K562 (cell line): ENCODE measurements at regions not wholly inside any gene's neighbourhood (a gene's known extent, or its start where the extent isn't known, plus 50 kb on each side); places are given as distances from the start of the nearest gene placed in this dataset.

Experiments used
- ATAC-seq: fragments of 200-7000 bp; cut with Tn5 transposase; 3 replicates; pipeline ENCODE4 v1.9.1; 2020; ENCODE audit warnings: moderate library complexity
- BruUV-seq: library from RNA; stranded (reverse); fragments of 400-500 nt; replicated peaks from 2 replicates; lab custom pipeline; 2021; lab: Mats Ljungman, UMichigan
- CTCF ChIA-PET: fragments of 300-600 bp; formaldehyde crosslinking; extraction: SDS; loops from one replicate; lab custom pipeline; 2021; ENCODE audit warnings: low intra/inter-chr PET ratio; lab: Yijun Ruan, JAX
- POLR2A ChIA-PET: fragments of 300-600, 350-650 bp; sonication (Branson Sonifier 250); formaldehyde crosslinking; extraction: SDS; loops from one replicate; lab custom pipeline; 2021; ENCODE audit warnings: antibody characterized with exemption, inconsistent platforms; lab: Yijun Ruan, JAX
- DNase-seq, 4 experiments: peaks; one replicate each; pipeline versions ENCODE4 v3.0.0 to v3.0.0-alpha.2; 2011 to 2018; ENCODE audit warnings: low spot score in 3 of 4, mixed read lengths in 3 of 4; ENCODE audit errors: extremely low read depth in 1 of 4
- FAIRE-seq: peaks from 2 replicates; lab custom pipeline; 2011; peaks lifted over from hg19 to GRCh38; lab: Jason Lieb, UNC
- H2AFZ ChIP-seq: 2 replicates; pipeline ENCODE4 v1.6.0; 2011; ENCODE audit warnings: low read depth, low read length, control low read depth, inconsistent platforms
- H3K27ac ChIP-seq: fragments of 200-600 bp; 3 replicates; pipeline ENCODE4 v1.8.0; 2011; ENCODE audit warnings: low read depth, mild to moderate bottlenecking, control low read depth, inconsistent platforms, low read length, moderate library complexity, mixed read lengths; ENCODE audit errors: extremely low read depth
- H3K27me3 ChIP-seq, 2 experiments: fragments of 300-600 bp in 1 of 2; 2 replicates in 1 of 2; 3 replicates in 1 of 2; pipeline versions ENCODE4 v1.6.0 to v1.8.0; 2011; ENCODE audit warnings: inconsistent platforms in 2 of 2, low read length in 2 of 2, mild to moderate bottlenecking in 1 of 2, mixed read lengths in 1 of 2, moderate library complexity in 1 of 2; ENCODE audit not compliant: control insufficient read depth in 2 of 2, insufficient read depth in 2 of 2
- H3K36me3 ChIP-seq: fragments of 300-600 bp; 3 replicates; pipeline ENCODE4 v1.8.0; 2011; ENCODE audit warnings: mild to moderate bottlenecking, low read length, inconsistent platforms; ENCODE audit not compliant: control insufficient read depth, insufficient read depth
- H3K4me1 ChIP-seq, 2 experiments: fragments of 200-600 bp in 1 of 2; replicated peaks in 1 of 2; 2 replicates in 1 of 2; 3 replicates in 1 of 2; pipeline versions ENCODE4 v1.5.1 to v1.8.0; 2011; ENCODE audit warnings: inconsistent platforms in 2 of 2, low read length in 2 of 2, mild to moderate bottlenecking in 1 of 2, mixed read lengths in 1 of 2, moderate library complexity in 1 of 2; ENCODE audit not compliant: control insufficient read depth in 2 of 2, insufficient read depth in 2 of 2
- H3K4me2 ChIP-seq: 2 replicates; pipeline ENCODE4 v1.6.1; 2011; ENCODE audit warnings: low read length, control low read depth, inconsistent platforms, mixed read lengths; ENCODE audit not compliant: insufficient read depth
- H3K4me3 ChIP-seq: fragments of 200-600 bp; sonication (generic), shearing (Covaris generic); 2 replicates; pipeline ENCODE4 v1.5.1; 2016; ENCODE audit warnings: control low read depth, inconsistent platforms
- H3K79me2 ChIP-seq: fragments of 200-600 bp; 3 replicates; pipeline ENCODE4 v1.8.0; 2011; ENCODE audit warnings: low read length, inconsistent platforms; ENCODE audit not compliant: control insufficient read depth, insufficient read depth
- H3K9ac ChIP-seq, 2 experiments: 2 replicates each; pipeline versions ENCODE4 v1.6.0 to v1.6.1; 2011; ENCODE audit warnings: low read depth in 2 of 2, low read length in 2 of 2, control low read depth in 1 of 2, inconsistent platforms in 1 of 2, mild to moderate bottlenecking in 1 of 2, mixed read lengths in 1 of 2; ENCODE audit not compliant: insufficient read depth in 1 of 2
- H3K9me1 ChIP-seq: one replicate; pipeline ENCODE4 v1.6.0; 2011; ENCODE audit warnings: inconsistent platforms, mild to moderate bottlenecking, low read length, moderate library complexity; ENCODE audit not compliant: control insufficient read depth, insufficient read depth
- H3K9me3 ChIP-seq: replicated peaks from 2 replicates; pipeline ENCODE4 v1.5.1; 2011; ENCODE audit warnings: low read depth, low read length, inconsistent platforms; ENCODE audit not compliant: control insufficient read depth, insufficient read depth
- H4K20me1 ChIP-seq: replicated peaks from 2 replicates; pipeline ENCODE4 v1.6.1; 2011; ENCODE audit warnings: low read length, inconsistent platforms, mixed read lengths; ENCODE audit not compliant: control insufficient read depth, insufficient read depth
- ATF7 ChIP-seq: fragments of 450-650 bp; IDR thresholded peaks from 2 replicates; pipeline ENCODE4 v1.7.1; 2014; ENCODE audit warnings: mild to moderate bottlenecking, moderate library complexity
- CBFA2T3 ChIP-seq: fragments of 450-650 bp; IDR thresholded peaks from 2 replicates; pipeline ENCODE4 v1.6.1; 2017
- CEBPG ChIP-seq, 3 experiments: fragments of 200-800 bp in 1 of 3; sonication (Bioruptor generic) in 1 of 3; sonication (generic) in 1 of 3; formaldehyde crosslinking in 1 of 3; IDR thresholded peaks in 2 of 3; conservative IDR thresholded peaks in 1 of 3; 2 replicates each; pipeline versions ENCODE4 v1.6.1 to v1.8.0; 2016 to 2022; ENCODE audit warnings: missing compliant biosample characterization in 2 of 3, missing genetic modification characterization in 2 of 3, mild to moderate bottlenecking in 1 of 3, missing genetic modification reagents in 1 of 3
- FOXA3 ChIP-seq, 2 experiments: fragments of 450-650 bp in 1 of 2; sonication (generic) in 1 of 2; formaldehyde crosslinking; IDR thresholded peaks in 1 of 2; conservative IDR thresholded peaks in 1 of 2; 2 replicates each; pipeline versions ENCODE4 v1.4.0 to v1.8.0; 2020 to 2022; ENCODE audit warnings: mild to moderate bottlenecking in 2 of 2, missing genetic modification reagents in 1 of 2
- KLF16 ChIP-seq: IDR thresholded peaks from 2 replicates; pipeline ENCODE4 v1.6.1; 2016; ENCODE audit warnings: antibody characterized with exemption
- ZBTB5 ChIP-seq: fragments of 450-650 bp; IDR thresholded peaks from 2 replicates; pipeline ENCODE4 v1.6.1; 2017; ENCODE audit warnings: antibody characterized with exemption
- ZNF174 ChIP-seq: fragments of 250-450 bp; sonication (Bioruptor Pico); IDR thresholded peaks from 2 replicates; pipeline ENCODE4 v1.4.0; 2020; ENCODE audit warnings: mild to moderate bottlenecking
- ZNF263 ChIP-seq: sonication (generic); formaldehyde crosslinking; IDR thresholded peaks from 2 replicates; pipeline ENCODE4 v1.8.0; 2022; ENCODE audit warnings: mild to moderate bottlenecking, missing genetic modification reagents, borderline replicate concordance
- WGBS: fragments of 100-300 bp; shearing (Covaris generic); methylation state at CpG from one replicate; pipeline ENCODE4 v1.1.6; 2016; ENCODE audit warnings: low coverage, mixed read lengths; ENCODE audit not compliant: insufficient coverage; ENCODE audit errors: missing lambda C conversion rate; 5-methylcytosine and 5-hydroxymethylcytosine counted together
- in situ Hi-C: fragments of 300-500 bp; cut with MboI; formaldehyde crosslinking; loops from 4 replicates; pipeline ENCODE4 v1.15.0; 2018; ENCODE audit warnings: inconsistent platforms, mixed read lengths
- intact Hi-C: fragments of 100-400 bp; cut with micrococcal nuclease; formaldehyde crosslinking; loops from 2 replicates; pipeline ENCODE4 v1.14.2; 2022

DNA sequence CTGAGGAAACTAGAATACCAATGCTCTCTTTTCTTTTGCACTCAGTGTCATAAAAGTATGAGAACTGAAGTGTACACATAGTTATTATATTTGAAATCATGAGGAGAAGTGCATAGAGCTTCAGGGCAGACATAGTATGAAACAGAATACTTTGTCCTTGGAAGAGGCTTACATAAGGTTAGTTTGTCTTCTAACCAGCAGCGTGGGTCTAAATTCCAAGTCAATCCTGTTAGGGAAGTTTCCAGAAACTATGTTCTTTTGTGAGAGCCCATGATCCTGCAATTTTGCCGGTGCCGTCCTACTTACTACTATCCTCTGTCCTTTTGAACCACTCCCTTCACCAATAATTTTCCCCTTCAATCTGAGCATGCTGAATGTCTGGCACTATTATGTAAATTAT, 156.2 kb downstream of the PABPC4L start:
- no peak for DNase-seq
- H3K4me3 ChIP-seq, result no peak overlapping the region
- no peak overlapping the region for H3K27ac ChIP-seq
- no peaks in the 10 kb centered on the region for H4K20me1 ChIP-seq
- no peak overlapping the region for H3K9ac ChIP-seq
- H3K4me1 ChIP-seq, result no peaks in the 10 kb centered on the region
- in situ Hi-C loops (no loop called here), intact Hi-C loops (no loop called here)
- ChIA-PET CTCF (no interaction called here), POLR2A (no interaction called here)
- ATAC-seq, result no peak
- no peak for FAIRE-seq
- H3K27me3 ChIP-seq, result no peaks in the 10 kb centered on the region
- no peaks in the 10 kb centered on the region for H3K9me1 ChIP-seq
- H2AFZ ChIP-seq, result no peak overlapping the region
- BruUV-seq, result no TSS peak
- 7% methylated on average over 3 of the region's 3 CpGs for WGBS
- no peak overlapping the region for H3K4me2 ChIP-seq
- H3K36me3 ChIP-seq, result no peaks in the 10 kb centered on the region
- no peak for TF ChIP-seq KLF16
- TF ChIP-seq FOXA3 (CRISPR knock-in tag; conservative IDR thresholded peaks at IDR 0.05 in 1 of 2, IDR thresholded peaks at IDR 0.05 in 1 of 2), result no peak
- TF ChIP-seq ZNF174 (CRISPR knock-in tag), result no peak
- no peak for TF ChIP-seq ZNF263
- TF ChIP-seq ATF7, result no peak
- no peak for TF ChIP-seq CBFA2T3
- TF ChIP-seq CEBPG (CRISPR knock-in tag; IDR thresholded peaks at IDR 0.05), result no peak
- no peak for TF ChIP-seq CEBPG (tag; conservative IDR thresholded peaks at IDR 0.05 in 1 of 2, IDR thresholded peaks at IDR 0.05 in 1 of 2)
- H3K79me2 ChIP-seq, result no peaks in the 10 kb centered on the region
- H3K9me3 ChIP-seq, result no peaks in the 10 kb centered on the region; the same call in 1 of the 2 replicates

DNA sequence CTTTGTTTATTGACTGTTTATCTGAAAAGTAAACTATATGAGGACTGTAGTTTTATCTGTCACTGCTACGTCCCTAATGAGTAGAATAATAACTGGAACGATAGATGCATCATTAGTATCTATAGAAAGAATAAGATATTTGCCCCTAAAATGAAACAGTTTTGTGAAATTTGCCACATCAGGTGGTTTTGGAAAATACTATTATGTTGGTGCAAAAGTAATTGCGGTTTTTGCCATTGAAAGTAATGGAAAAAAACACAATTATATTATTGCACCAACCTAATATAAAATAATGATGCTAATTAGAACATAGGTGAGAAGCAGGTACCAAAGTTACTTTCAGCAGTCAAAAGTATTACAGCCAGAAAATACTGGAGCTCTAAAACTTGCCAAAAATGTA, 158.3 kb downstream of the PABPC4L start:
- no peak overlapping the region for H3K27ac ChIP-seq
- no peak overlapping the region for H3K4me3 ChIP-seq
- no TSS peak for BruUV-seq
- intact Hi-C loops (no loop called here), in situ Hi-C loops (no loop called here)
- ATAC-seq, result no peak
- H2AFZ ChIP-seq, result no peak overlapping the region
- DNase-seq, result no peak
- no peaks in the 10 kb centered on the region for H3K27me3 ChIP-seq
- ChIA-PET CTCF (no interaction called here), POLR2A (no interaction called here)
- H3K9me3 ChIP-seq, result no peaks in the 10 kb centered on the region; the same call in 1 of the 2 replicates
- 3% methylated on average over 3 of the region's 3 CpGs for WGBS
- H3K9me1 ChIP-seq, result no peaks in the 10 kb centered on the region
- FAIRE-seq, result no peak
- H3K4me2 ChIP-seq, result no peak overlapping the region
- H3K9ac ChIP-seq, result no peak overlapping the region
- H4K20me1 ChIP-seq, result no peaks in the 10 kb centered on the region
- H3K36me3 ChIP-seq, result no peaks in the 10 kb centered on the region
- no peaks in the 10 kb centered on the region for H3K4me1 ChIP-seq
- no peaks in the 10 kb centered on the region for H3K79me2 ChIP-seq
- TF ChIP-seq ZBTB5, result no peak
